ENCODE measurements at regions not wholly inside any gene's neighbourhood (a gene's known extent, or its start where the extent isn't known, plus 50 kb on each side); places are given as distances from the start of the nearest gene placed in this dataset.
A peak's percentile ranks its signal among the peaks of the same experiment; 100 is the strongest.

GRCh38 chr7:36045830-36046341, 107.2 kb upstream of the EEPD1 start:
- in situ Hi-C loops (cut with HindIII; ENCODE audit: low pct_unique_long_range_greater_than_20kb, low sequenced_read_pairs) (no loop called here), intact Hi-C loops (cut with micrococcal nuclease; ENCODE audit: unreplicated experiment) (no loop called here)
- TF ChIP-seq, protein P1, sequence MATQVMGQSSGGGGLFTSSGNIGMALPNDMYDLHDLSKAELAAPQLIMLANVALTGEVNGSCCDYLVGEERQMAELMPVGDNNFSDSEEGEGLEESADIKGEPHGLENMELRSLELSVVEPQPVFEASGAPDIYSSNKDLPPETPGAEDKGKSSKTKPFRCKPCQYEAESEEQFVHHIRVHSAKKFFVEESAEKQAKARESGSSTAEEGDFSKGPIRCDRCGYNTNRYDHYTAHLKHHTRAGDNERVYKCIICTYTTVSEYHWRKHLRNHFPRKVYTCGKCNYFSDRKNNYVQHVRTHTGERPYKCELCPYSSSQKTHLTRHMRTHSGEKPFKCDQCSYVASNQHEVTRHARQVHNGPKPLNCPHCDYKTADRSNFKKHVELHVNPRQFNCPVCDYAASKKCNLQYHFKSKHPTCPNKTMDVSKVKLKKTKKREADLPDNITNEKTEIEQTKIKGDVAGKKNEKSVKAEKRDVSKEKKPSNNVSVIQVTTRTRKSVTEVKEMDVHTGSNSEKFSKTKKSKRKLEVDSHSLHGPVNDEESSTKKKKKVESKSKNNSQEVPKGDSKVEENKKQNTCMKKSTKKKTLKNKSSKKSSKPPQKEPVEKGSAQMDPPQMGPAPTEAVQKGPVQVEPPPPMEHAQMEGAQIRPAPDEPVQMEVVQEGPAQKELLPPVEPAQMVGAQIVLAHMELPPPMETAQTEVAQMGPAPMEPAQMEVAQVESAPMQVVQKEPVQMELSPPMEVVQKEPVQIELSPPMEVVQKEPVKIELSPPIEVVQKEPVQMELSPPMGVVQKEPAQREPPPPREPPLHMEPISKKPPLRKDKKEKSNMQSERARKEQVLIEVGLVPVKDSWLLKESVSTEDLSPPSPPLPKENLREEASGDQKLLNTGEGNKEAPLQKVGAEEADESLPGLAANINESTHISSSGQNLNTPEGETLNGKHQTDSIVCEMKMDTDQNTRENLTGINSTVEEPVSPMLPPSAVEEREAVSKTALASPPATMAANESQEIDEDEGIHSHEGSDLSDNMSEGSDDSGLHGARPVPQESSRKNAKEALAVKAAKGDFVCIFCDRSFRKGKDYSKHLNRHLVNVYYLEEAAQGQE (IDR thresholded peaks at IDR 0.05; ENCODE audit: insufficient read depth in 1 of 2, low read depth in 2 of 2, low read length in 1 of 2), result no peak
- TF ChIP-seq SIN3A (IDR thresholded peaks at IDR 0.05; ENCODE audit: borderline replicate concordance, insufficient read depth, low read depth, low read length) (no peak), TCF7L2 (IDR thresholded peaks at IDR 0.05; ENCODE audit: low read depth, low read length) (no peak), CTCF (IDR thresholded peaks at IDR 0.05) (no peak), POLR2AphosphoS5 (IDR thresholded peaks at IDR 0.05; ENCODE audit: low read depth, low read length) (no peak)
- H3K9me3 ChIP-seq (ENCODE audit: control insufficient read depth, insufficient read depth, low read depth, low read length), result no peaks in the 10 kb centered on the region
- no peaks in the 10 kb centered on the region for H3K27me3 ChIP-seq (ENCODE audit: control insufficient read depth, insufficient read depth, low read length)
- BruUV-seq (replicated peaks), result no TSS peak
- no peak for ATAC-seq
- no peaks in the 10 kb centered on the region for H3K36me3 ChIP-seq (ENCODE audit: control insufficient read depth, insufficient read depth, low read length)
- peaks cover 14% of the 10 kb centered on the region for H3K4me1 ChIP-seq (ENCODE audit: control insufficient read depth, insufficient read depth, low read length)
- ChIA-PET CTCF (no interaction called here), POLR2A (no interaction called here)
- no peak overlapping the region for H3K4me3 ChIP-seq (ENCODE audit: low read depth in 2 of 2, low read length in 2 of 2)
- DNase-seq (ENCODE audit: low read depth, low spot score), result no peak
- H3K27ac ChIP-seq (ENCODE audit: low read length), result peak overlapping the region; percentile 11; the same call in 1 of the 2 replicates

DNA sequence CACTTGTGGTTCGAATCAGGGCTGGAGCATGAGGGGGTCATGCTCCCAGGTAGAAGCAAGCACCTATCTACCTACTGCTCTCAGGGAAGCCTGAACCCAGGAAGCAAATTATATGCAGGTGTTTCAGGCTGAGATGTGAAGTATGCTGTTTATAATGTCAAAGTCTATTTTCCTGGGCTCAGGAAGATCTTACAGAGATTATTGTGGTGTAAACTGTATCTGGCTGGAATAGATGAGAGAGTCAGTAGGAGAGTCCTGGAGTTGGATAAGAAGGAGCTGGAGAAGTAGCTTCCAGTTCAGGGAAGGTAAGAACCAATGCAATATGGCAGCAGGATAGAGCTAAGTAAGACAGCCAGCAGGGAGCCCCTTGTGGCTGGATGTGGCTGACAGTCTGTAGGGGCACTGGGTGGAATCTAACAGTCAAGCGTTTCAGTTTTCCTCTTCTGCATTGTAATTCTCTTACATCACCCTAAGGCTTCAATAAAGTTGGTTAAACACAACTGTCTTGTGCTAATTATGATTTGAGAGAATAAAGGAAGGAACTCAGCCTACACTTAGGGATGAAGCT, 105.9 kb upstream of the EEPD1 start:
- peak; percentile 69 for TF ChIP-seq CTCF (IDR thresholded peaks at IDR 0.05)
- no peak for TF ChIP-seq TCF7L2 (IDR thresholded peaks at IDR 0.05; ENCODE audit: low read depth, low read length)
- TF ChIP-seq SIN3A (IDR thresholded peaks at IDR 0.05; ENCODE audit: borderline replicate concordance, insufficient read depth, low read depth, low read length), result no peak
- Histone ChIP-seq H3K4me1 (ENCODE audit: control insufficient read depth, insufficient read depth, low read length) (peaks cover 14% of the 10 kb centered on the region), H3K9me3 (ENCODE audit: control insufficient read depth, insufficient read depth, low read depth, low read length) (no peaks in the 10 kb centered on the region), H3K36me3 (ENCODE audit: control insufficient read depth, insufficient read depth, low read length) (no peaks in the 10 kb centered on the region), H3K27ac (ENCODE audit: low read length) (peak overlapping the region; percentile 15; the same call in 1 of the 2 replicates), H3K27me3 (ENCODE audit: control insufficient read depth, insufficient read depth, low read length) (no peaks in the 10 kb centered on the region), H3K4me3 (ENCODE audit: low read depth in 2 of 2, low read length in 2 of 2) (no peak overlapping the region)
- ChIA-PET POLR2A (no interaction called here), CTCF (interaction anchor here (1.0 kb wide), 1 partner anchor 15 kb away, joined by 3 read pairs; no protein-coding TSS in a partner anchor)
- ATAC-seq (peak; percentile 68; the same call in 1 of the 2 replicates), DNase-seq (ENCODE audit: low read depth, low spot score) (no peak)
- in situ Hi-C loops (cut with HindIII; ENCODE audit: low pct_unique_long_range_greater_than_20kb, low sequenced_read_pairs) (no loop called here), intact Hi-C loops (cut with micrococcal nuclease; ENCODE audit: unreplicated experiment) (no loop called here)
- no TSS peak for BruUV-seq (replicated peaks)
